ENCODE measurements at regions not wholly inside any gene's neighbourhood (a gene's known extent, or its start where the extent isn't known, plus 50 kb on each side); places are given as distances from the start of the nearest gene placed in this dataset.

- TF ChIP-seq CTCF (conservative IDR thresholded peaks at IDR 0.05) (no peak), EZH2 (IDR thresholded peaks at IDR 0.05; ENCODE audit: low read depth) (no peak)
Measured at GRCh38 chrX:112577146-112577545, 102.6 kb downstream of the LHFPL1 start.
